ENCODE measurements at regions not wholly inside any gene's neighbourhood (a gene's known extent, or its start where the extent isn't known, plus 50 kb on each side); places are given as distances from the start of the nearest gene placed in this dataset.
"Not testable (repeated sequence)": the region's sequence is repeated elsewhere in the genome, so short reads cannot be mapped to it uniquely, and the experiment has no call there.

DNA sequence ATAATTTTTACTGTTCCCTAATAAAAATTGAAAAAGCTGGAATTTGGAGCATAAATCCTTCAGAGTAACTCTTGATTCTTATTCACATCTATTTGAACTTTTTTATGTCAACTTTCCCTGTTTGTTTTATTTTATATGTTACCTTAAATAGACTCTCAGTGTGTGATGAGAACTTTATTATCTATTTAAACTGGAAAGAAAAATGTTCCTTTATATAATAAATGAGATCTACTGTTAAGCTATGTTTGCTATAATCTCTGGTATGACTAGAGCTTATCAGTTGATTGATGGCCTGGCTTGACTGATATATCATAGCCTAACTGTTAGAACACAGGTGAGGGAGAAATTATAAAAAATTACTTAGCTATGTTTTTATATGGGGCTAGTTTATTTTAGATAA is 330.6 kb upstream of the EPHA6 start:
- DNase-seq (ENCODE audit: low spot score), result no peak

DNA sequence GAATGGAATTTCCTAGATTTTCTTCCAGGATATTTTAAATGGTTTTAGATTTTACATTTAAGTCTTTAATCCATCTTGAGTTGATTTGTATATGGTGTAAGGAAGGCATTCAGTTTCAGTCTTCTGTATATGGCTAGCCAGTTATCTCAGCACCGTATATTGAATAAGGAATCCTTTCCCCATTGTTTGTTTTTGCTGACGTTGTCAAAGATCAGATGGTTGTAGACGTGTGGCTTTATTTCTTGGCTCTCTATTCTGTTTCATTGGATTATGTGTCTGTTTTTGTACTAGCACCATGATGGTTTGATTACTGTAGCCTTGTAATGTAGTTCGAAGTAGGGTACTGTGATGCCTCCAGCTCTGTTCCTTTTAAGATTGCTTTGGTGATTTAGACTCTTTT is 325.7 kb upstream of the EPHA6 start:
- no peak for DNase-seq (ENCODE audit: low spot score)

GRCh38 chr3:96491023-96491422 is 323.4 kb upstream of the EPHA6 start:
- no peak for DNase-seq (ENCODE audit: low spot score)

DNA sequence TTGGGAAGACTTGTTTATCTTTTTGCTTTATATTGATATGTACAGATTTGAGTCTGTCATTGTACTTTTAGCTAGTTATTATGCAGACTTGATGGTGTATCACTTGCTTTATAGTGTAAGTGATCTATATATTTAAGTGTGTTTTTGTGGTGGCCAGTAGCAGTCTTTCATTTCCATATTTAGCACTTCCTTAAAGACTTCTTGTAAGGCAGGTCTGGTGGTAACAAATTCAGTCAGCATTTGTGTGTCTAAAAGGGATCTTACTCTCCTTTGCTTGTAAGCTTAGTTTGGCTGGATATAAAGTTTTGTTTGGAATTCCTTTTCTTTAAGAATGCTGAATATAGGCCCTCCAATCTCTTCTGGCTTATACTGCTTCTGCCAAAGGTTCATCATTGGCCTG is 322.5 kb upstream of the EPHA6 start:
- no peak for DNase-seq (ENCODE audit: low spot score)

- DNase-seq (ENCODE audit: low spot score), result no peak
Observed at GRCh38 chr3:96510334-96510733, 304.1 kb upstream of the EPHA6 start.

DNA sequence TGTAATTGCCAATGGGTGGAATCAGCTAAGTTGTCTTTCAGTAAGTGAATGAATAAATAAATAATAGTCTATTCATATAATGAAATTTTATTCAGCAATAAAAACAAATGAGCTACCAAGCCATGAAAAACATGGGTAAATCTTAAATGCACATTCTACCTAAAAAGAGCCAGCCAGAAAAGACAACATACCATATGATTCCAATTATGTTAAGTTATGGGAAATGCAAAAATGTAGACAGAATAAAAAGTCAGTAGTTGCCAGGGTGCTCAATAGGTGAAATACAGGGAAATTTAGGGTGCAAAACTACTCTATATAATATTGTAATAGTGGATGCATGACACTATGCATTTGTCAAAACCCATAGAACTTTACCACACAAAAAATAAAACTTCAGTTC is 277.2 kb upstream of the EPHA6 start:
- no peak for DNase-seq (ENCODE audit: low spot score)

- no peak for DNase-seq (ENCODE audit: low spot score)
Observed at GRCh38 chr3:96538186-96538585, 276.2 kb upstream of the EPHA6 start.

DNA sequence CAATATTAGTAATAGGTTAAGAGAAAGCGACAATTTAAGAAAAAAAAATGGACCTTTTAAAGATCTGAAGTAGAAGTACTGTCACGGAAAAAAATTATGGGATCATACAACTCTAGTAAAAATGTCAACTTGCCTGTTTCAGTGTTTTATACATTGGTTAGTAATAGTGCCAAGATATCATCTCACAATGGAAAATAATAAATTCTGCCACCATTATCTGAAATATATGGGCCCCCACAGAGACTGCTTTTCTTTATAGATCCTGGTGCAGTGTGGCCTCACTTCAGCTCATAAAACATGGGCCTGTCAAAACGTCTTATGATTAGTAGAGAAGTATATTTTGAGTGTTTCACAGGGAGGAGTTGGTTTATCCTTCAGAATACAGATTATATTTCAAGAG is 266.3 kb upstream of the EPHA6 start:
- no peak for DNase-seq (ENCODE audit: low spot score)

DNA sequence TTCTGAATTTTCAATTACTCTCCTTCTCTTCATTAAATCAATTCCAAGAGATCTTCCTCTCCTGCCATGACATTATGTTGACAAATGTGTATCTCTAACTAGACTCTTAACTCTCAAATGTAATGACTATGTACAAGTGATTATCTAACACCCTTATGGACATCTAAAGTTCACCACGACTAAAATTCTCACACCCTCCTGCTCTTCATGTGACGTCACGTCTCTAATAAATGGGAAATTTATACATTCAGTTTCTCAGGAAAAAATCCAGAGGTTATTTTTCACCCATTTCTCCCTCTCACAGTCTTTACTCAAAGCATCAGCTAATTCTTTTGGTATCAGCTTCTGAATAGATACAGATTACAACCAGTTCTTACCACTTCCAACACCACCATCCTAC is 237.5 kb upstream of the EPHA6 start:
- no peak for DNase-seq (ENCODE audit: low spot score)

DNA sequence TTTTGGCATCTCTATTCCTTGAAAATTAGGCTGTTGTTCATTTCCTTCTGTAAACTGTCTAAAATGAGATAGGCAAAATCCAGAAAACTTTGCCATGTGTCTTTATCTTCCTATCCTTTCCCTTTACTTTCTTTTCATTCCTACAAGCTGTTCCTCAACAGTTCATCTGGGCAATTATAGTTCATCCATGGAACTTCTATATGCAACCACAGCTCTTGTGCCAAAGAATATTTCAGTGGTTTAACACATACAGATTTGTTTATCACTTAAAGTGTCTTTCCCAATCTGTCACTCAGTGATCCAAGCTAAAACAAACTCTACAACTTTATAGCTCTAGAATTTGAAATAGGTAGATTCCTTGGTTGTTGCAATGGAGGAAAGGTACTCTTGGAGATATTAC is 230.3 kb upstream of the EPHA6 start:
- no peak for DNase-seq (ENCODE audit: low spot score)

DNA sequence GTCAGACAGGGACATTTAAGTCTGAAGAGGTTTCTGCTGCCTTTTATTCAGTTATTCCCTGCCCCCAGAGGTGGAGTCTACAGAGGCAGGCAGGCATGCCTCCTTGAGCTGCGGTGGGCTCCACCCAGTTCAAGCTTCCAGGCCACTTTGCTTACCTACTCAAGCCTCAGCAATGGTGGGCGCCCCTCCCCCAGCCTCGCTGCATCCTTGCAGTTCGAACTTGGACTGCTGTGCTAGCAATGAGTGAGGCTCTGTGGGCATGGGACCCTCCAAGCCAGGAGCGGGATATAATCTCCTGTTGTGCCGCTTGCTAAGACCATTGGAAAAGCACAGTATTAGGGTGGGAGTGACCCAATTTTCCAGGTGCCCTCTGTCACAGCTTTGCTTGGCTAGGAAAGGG is 207.5 kb upstream of the EPHA6 start:
- not testable (repeated sequence) for DNase-seq (ENCODE audit: low spot score)

DNA sequence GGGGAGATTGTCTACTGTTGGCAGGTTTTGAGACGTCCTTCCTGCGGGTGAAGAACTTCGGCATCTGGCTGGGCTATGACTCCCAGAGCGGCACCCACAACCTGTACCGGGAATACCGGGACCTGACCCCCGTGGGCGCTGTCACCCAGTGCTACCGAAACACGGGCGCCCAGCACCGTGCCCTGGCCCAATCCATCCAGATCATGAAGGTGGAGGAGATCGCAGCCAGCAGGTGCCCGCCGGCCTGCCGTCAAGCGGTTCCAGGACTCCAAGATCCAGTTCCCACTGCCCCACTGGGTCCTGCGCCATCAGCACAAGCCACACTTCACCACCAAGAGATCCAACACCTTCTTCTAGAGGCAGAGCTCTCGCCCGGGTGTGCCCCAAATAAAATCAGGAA is 194.9 kb upstream of the EPHA6 start:
- DNase-seq (ENCODE audit: low spot score), result no peak

- DNase-seq (ENCODE audit: low spot score), result no peak
Observed at GRCh38 chr3:96622878-96623277, 191.5 kb upstream of the EPHA6 start.

- DNase-seq (ENCODE audit: low spot score), result no peak
Observed at GRCh38 chr3:96631050-96631449, 183.3 kb upstream of the EPHA6 start.

DNA sequence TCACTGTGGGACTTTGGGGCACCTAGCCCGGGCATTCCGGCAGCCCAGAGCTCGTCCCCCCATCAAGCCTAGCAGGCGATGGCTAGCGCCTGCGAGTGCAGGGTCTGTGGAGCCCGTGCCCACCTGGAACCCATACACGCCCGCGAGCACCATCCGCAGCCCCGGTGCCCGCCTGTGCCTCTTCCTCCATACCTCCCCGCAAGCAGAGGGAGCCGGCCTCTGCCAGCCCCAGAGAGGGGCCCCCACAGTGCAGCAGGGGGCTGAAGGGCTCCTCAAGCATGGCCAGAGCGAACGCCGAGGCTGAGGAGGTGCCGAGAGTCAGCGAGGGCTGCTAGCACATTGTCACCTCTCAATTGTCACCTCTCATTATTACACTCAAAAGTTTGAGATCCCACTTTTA is 167.8 kb upstream of the EPHA6 start:
- DNase-seq (ENCODE audit: low spot score), result no peak

DNA sequence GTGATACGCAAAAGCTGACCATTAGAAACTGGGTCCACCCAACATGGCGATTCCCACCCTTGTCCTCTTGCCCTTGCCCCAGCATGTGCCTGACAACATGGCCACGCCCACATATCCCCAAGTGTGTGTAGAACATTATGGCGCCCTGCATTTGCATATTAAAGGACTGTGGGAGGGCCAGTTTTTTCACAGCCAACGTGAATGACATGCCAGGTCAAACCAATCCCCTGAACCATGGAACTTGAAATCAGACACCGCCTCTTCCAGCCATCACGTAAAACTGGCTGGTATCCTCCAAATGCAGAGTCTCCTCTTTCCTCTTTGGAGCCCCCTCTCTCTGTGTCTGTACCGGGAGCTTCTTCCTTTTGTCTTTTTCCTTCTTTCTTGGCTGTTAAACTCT is 156.7 kb upstream of the EPHA6 start:
- no peak for DNase-seq (ENCODE audit: low spot score)

- not testable (repeated sequence) for DNase-seq (ENCODE audit: low spot score)
Observed at GRCh38 chr3:96671861-96672595, 142.4 kb upstream of the EPHA6 start.

GRCh38 chr3:96677156-96677555 is 137.2 kb upstream of the EPHA6 start:
- no peak for DNase-seq (ENCODE audit: low spot score)

GRCh38 chr3:96678325-96678724 is 136.1 kb upstream of the EPHA6 start:
- DNase-seq (ENCODE audit: low spot score), result no peak

DNA sequence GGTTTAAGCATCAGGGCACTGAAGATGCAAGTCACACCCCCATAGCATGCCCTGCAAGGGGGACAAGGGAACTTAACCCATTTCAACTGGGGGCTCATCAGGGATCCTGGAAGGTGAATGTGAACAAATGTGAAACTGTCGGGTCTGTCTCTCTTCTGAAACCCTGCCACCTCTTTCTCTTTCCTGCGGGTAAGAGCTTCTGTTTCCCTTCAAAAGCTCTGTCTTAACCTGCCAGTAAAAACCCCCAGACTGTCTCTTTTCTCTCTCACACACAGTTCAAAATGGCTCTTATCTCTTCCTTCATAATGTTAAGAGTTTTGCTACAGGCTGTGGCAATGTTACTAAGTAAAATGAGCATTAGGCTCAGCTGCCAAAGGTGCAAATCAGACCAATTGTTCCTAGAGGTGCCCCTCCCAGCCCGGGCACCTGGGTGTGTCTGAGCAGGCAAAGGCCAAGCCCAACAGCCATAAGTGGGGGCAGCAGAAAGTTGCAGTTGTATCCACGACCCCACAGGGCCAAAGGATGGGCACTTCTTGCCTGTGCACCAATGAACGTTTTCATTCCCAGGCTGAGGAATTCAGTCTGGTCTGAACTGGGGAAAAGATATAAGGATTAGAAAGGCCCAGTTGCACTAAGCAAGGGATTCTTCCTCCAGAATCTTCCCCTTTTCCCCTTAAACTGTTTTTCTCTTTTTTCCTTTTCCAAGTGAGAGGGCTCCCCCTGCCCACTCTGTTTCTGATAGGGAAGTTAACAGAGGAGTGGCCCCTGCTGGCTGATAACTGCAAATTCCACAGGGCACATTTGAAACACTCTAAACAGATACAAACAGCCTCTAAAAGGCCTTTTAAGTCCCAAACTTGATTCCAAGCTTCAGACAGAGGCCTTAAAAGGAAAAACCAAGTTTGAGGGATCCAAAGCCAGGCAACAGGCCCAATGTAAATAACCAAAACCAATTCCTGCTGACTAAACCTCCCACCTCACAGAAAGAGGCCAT is 113.8 kb upstream of the EPHA6 start:
- DNase-seq (ENCODE audit: low spot score), result no peak

DNA sequence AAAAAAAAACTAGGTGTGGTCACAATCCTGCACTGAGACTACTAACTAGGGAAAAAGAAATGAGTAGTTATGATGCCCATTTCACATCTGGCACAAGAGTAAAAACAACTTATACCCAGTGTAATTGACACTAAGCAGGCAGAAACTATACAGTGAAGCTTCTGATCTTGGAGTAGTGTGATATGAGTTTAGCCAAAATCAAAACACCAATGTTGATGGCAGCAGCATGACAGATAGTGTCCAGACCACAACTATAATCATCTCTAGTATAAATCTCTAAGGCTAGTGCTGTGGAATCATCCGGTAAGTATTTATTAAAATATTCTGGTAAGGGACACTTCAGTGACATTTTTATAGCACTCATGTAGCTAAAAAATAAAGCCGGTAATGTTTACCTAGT is 108.5 kb upstream of the EPHA6 start:
- no peak for DNase-seq (ENCODE audit: low spot score)

- DNase-seq (ENCODE audit: low spot score), result no peak
Observed at GRCh38 chr3:96706509-96706908, 107.9 kb upstream of the EPHA6 start.

DNA sequence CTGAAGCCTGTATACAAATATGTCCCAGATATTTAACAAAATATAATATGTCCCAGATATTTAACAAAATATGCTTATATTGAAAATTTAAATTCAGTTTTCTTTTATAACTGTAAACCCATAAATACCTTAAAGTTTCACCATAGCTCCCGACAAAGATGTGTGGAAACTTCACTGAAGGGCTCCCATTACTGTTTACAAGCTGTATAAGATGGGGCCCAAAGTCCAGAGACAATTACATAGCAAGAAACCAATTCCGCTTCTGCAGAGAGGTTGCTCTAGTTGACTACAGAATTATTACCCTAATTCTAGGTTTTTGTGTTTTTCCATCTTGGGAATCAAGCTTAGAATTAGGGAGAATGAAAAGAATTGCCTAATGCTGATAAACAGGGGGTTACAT is 102.6 kb upstream of the EPHA6 start:
- DNase-seq (ENCODE audit: low spot score), result no peak

Measured in NAMALWA (cell line).